ENCODE measurements at regions not wholly inside any gene's neighbourhood (a gene's known extent, or its start where the extent isn't known, plus 50 kb on each side); places are given as distances from the start of the nearest gene placed in this dataset.

DNA sequence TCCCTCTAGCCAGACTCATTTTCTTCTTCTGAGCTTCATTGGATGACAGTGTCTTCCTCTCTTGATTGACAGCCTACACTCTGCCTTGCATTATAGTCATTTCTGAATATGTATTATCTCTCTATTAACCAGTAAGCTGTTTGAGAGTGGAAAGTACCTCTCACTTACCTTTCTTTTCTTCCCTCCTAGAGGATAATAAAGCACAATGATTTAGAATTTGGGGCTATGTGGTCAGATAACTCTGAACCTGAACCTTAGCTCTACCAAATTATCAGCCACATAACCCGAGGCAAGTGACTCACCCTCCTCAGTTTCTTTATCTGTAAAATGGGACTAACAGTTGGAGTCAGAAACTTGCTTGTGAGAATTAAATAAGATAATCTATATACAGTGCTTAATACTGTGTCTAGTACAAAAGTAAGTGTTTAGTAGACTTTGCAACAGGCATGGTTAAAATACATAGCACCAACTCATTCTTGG is 331.8 kb upstream of the TBL1XR1 start:
- ATAC-seq (ENCODE audit: low FRiP score) (no peak), DNase-seq (ENCODE audit: low spot score) (no peak)
- TF ChIP-seq CTCF (IDR thresholded peaks at IDR 0.05) = no peak

GRCh38 chr3:177529716-177530335 is 332.5 kb upstream of the TBL1XR1 start:
- ATAC-seq (ENCODE audit: low FRiP score) = peak; percentile 66
- DNase-seq (ENCODE audit: low spot score) = no peak
- no peak for TF ChIP-seq CTCF (IDR thresholded peaks at IDR 0.05)

- no peak for TF ChIP-seq CTCF (IDR thresholded peaks at IDR 0.05)
- ATAC-seq (ENCODE audit: low FRiP score) (no peak), DNase-seq (ENCODE audit: low spot score) (no peak)
These were observed 333.6 kb upstream of the TBL1XR1 start for GRCh38 chr3:177530908-177531307.

DNA sequence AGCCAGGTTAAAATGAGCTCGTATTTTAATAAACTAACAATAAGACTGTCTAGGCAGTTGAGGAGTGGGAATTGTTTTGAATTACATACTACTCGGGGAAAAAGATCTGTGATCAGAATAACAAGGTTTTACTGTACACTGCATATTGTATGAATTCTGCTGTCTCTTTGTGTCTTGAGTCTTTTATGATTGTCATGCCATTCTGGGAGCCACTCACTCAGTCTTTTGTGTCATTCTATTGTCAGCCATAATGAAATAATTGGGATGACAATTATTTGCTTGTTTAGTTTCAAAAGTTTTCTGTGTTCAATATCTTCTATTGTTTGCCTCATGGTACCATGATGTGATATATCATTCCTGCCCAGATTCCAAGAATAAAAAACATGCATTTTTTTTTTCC is 339.6 kb upstream of the TBL1XR1 start:
- no peak for ATAC-seq (ENCODE audit: low FRiP score)
- DNase-seq (ENCODE audit: low spot score) = no peak
- TF ChIP-seq CTCF (IDR thresholded peaks at IDR 0.05) = no peak

GRCh38 chr3:177537612-177538011 is 340.3 kb upstream of the TBL1XR1 start:
- DNase-seq (ENCODE audit: low spot score) (no peak), ATAC-seq (ENCODE audit: low FRiP score) (no peak)
- TF ChIP-seq CTCF (IDR thresholded peaks at IDR 0.05) = no peak

- DNase-seq (ENCODE audit: low spot score) (no peak), ATAC-seq (ENCODE audit: low FRiP score) (peak; percentile 92)
- TF ChIP-seq CTCF (IDR thresholded peaks at IDR 0.05) = no peak
These were observed 340.9 kb upstream of the TBL1XR1 start for GRCh38 chr3:177538048-177538749.

All from omental fat pad (tissue), 3 donors.